Stimulated activated CD4-positive, alpha-beta T cell treated with anti-CD3 and anti-CD28 coated beads, Interleukin-1b, Interleukin-23, amount 100 ng/mL, for 48 hours (primary cell): ENCODE measurements at regions not wholly inside any gene's neighbourhood (a gene's known extent, or its start where the extent isn't known, plus 50 kb on each side); places are given as distances from the start of the nearest gene placed in this dataset.

Experiments
- DNase-seq: peaks from one replicate; pipeline ENCODE4 v3.0.0-alpha.2; 2020

DNA sequence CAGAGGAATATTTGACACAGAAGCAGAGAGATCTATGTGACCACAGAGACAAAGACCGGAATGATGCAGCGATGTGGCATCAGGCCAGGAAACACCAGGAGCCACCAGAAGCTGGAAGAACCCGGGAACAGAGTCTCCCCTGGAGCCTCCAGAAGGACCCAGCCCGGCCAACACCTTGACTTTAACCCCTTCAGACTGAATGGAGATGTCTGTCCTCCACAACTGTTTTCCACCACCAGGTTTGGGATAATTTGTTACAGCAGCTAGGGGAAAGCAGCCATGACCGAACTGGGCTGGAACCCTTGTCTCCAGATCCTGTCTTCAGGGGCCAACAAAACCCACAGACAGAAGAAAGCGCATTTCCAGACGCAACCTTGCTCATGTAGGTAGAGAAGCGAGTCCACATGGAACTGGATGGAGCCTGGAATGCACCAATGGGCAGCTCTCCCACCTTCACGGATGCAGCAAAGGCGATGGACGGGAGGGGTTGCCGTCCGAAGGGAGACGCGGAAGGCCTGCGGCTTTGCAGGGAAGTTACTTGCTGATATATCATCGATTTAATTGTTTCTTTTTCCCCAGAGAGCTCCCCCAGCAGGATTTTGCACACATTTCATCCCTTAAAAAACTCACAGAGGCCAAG, 396.6 kb downstream of the NPHP4 start:
- no peak for DNase-seq

DNA sequence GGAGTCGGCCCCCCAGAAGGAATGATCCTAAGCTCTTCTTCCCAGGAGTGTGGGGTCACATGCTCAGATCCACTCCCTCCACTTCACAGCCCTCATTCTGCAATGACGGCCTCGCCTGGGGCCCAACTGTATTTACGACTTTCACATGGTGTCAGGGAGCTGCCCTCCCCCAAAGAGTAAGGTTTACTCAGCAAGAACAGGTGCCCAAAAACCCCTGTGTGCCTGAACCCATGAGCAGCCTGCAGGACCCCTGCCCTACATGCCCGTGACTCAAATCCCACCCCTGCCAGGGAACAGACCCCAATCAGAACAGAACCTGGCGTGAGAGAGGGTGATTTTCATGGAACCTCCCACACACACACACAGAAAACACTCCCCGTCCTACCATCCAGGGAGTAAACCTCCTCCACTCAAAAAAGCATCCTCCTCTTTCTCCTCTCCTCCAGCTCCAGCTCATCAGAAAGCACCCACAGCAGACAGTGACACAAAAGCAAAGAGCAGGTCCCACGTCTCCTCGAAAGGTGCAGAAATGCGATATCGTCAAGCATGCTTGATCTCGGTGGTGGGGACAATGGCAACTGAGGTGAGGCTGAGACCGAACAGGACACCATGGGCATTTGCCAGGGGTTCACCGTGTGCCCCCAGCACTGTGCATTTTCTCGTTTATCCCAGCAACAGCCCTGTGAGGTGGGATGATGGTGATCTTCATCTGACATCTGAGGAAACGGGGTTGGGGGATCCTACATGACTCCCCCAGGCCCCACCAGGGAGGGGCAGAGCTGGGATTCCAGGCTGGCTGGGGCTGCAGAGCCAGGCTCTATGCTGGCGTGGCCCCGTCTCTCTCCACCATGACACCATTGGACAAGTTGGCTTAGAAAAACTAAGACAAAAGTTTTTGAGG, 397.9 kb downstream of the NPHP4 start:
- no peak for DNase-seq

DNA sequence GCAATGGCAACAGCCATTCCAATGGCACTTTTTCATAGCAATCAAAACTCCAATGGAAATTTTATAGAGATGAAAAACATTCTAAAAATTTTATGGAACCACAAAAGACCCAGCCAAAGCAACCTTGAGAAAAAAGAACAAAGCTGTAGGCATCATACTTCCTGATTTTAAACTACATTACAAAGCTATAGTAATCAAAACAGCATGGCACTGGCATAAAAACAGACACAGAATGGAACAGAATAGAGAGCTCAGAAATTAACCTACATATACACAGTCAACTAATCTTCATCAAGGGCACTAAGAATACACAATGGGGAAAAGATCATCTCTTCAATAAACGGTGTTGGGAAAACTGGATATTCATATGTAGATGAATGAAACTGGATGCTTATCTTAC, 401.5 kb downstream of the NPHP4 start:
- no peak for DNase-seq

DNA sequence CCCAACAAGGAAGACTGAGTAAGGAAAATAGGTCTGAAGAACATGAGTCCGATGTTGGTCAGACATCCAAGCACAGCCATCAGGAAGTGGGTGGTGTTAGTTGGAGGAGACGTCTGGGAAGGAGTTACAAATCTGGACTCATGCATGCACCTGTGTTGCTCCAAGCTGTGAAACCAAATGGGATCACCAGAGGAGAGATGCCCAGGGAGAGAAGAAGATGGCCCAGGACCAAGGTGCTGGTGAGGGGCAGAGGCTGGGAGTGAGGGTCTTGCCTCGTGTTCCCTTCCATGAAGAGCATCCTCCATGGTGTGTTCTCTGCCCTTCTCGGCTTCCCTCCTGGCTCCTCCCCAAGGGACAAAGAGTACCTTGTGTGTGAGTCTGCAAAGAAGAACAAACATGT, 405.6 kb downstream of the NPHP4 start:
- DNase-seq = no peak

DNA sequence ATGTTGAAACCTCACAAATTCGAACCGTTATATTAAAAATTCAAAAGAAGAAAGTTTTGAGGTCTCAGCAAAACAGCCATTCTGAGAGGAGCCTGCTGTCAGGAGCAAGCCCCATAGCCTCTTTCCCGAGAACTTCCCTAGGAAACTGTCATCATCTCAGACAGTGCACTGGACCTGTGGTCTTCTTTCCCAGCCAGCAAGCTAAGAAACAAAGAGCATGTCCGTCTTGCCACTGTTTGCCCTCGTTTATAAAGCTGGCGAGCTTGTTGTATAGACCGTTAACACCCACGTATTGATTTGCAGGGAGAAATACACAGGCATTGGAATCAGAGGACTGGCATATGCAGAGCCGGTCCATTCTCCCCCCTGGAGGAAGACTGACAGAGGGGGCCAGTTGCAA, 407.0 kb downstream of the NPHP4 start:
- no peak for DNase-seq

DNA sequence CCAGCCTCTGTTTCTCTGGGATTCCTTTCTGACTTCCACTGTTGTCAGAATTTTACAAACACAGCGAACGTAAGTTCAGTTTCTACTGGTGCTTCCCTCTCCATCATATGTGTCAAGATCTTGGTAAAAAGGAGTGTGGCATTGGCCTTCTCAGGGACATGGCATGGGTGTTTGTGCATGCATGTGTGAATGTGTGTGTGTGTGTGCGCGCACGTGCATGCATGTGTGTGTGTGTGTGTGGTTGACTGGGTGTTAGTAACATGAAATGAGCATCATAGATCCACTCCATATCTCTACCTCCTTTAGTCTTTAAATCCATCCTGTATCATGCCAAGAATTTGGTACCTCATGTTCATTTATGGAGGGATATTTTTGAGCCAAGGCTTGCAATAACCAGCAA, 411.3 kb downstream of the NPHP4 start:
- DNase-seq = no peak

DNA sequence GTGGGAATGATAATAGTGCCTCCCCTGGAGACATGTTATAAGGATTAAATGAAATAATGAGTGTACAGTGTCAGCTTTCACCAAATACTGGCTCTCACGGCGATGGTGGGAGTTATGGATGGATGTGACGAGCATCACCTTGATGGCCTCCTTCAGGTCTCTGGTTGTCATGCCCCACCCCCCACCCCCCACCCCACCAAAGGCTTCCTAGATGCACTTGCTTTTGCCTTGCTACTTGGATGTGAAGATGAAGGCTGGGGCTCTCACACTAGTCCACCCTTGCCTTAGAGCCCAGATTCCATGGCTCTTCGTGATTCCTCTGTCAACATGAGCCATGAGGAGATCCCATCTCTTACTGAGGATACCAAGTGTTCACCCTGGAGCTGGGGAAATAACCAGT, 412.3 kb downstream of the NPHP4 start:
- no peak for DNase-seq

DNA sequence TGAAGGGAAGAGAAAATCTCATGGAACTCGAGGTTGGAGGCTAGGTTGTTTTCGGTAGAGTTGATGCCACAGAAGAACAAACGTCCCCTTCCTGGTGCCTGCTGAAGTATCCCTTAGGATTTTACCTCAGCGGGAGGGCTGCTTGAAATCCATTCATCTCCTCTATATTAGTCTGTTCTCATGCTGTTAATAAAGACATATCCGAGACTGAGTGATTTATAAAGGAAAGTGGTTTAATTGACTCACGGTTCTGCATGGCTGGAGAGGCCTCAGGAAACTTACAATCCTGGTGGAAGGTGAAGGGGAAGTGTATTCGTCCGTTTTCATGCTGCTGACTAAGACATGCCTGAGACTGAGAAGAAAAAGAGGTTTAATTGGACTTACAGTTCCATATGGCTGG, 413.5 kb downstream of the NPHP4 start:
- DNase-seq = no peak

DNA sequence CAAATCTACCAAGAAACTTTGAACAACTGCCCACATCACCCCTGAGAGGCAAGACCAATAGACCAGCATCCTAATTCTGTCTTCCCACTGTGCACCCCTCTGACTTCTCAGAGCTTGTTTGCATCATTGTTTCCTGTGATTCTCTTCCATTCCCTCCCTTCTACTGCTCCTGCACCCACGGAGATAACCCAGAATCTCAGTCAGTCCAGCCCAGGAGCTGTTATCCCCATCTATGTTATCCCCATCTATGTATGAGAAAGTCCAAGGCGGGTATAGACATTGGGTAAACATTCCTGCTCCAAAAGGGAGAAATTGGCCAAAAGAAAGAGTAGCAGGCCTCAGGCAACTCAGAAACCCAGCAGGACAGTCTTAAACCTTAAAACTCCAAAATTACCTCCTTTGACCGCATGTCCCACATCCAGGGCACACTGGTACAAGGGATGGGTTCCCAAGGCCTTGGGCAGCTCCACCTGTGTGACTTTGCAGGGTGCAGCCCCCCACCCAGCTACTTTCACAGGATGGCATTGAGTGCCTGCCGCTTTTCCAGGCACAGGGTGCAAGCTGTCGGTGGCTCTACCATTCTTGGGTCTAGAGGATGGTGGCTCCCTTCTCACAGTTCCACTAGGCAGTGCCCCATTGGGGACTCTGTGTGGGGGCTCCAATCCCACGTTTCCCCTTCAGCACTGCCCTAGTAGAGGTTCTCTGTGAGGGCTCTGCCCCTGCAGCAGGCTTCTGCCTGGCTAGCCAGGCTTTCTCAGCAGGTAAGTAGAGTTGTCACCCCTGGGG, 414.8 kb downstream of the NPHP4 start:
- DNase-seq = no peak

DNA sequence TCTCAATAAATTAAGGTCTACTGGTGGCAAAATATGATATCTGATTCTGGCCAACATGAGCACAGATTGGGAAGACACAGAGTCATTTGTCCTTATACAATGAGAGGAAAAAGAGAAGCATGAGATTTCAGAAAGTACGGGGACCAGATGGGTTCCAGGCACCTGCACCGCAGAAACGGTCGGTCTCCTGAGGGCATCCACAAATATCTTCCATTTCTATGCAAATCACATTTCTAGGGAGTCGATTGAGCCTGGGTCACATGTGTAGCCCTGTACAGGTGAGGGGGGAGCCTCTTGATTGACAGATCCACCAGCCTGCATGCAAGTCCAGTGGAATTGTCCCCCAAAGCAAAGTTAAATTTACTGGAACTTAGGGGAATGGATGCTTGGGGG, 415.6 kb downstream of the NPHP4 start:
- DNase-seq = no peak

DNA sequence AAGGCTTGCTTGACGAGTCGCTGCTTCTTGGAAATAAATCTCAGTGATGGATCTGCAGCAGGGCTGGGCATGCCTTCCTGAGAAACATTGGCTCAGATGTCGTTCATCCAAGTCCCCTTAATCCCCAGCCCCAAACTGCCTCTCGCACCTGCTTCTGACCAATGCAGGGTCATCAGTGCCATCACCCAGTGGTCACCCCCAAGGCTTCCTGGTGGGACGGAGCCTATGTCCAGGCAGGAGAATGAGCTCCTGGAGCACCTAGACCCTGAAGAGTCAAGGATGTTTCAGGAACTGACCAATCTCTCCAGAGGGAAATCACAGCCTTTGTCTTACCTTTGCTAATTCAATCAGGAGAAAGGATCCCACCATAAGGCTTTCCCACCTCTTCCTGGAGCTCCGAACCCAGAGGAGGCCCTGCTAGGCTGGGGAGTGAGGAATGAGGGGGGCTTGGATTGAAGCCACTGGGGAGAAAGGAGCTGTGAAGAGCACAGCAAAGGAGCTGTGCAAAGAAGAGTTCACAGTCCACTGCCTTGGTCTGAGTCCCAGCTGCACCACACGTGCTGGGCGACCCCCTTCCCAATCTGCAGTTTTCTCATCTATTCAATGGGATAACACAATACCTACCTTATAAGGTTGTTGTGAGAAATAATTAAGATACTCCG, 416.1 kb downstream of the NPHP4 start:
- no peak for DNase-seq

DNA sequence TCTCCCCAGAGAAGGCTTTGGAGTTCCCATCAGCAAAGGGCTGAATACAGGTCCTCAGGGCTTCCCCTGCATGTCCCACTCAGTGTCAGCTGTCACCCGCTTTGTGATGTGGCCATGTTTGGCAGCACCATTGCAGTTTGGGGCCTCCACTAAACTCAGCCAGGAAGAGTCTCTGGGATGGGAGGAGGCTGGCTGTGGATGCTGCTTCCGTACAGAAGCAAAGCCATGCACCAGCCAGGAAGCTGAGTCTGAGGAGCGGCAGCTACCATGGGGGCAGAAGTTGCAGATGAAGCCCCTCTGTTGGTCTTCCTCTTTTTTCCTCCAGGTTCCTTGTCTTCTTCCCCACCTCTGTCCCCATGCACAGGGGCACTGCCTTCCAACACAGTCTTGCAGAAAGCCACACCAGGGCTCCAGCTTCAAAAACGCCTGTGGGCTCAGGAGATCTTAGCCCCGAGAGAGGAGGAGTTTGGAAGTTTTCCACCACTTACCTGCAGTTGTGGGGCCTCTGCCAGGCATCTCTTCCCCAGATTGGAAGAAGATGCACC, 416.8 kb downstream of the NPHP4 start:
- DNase-seq = no peak

DNA sequence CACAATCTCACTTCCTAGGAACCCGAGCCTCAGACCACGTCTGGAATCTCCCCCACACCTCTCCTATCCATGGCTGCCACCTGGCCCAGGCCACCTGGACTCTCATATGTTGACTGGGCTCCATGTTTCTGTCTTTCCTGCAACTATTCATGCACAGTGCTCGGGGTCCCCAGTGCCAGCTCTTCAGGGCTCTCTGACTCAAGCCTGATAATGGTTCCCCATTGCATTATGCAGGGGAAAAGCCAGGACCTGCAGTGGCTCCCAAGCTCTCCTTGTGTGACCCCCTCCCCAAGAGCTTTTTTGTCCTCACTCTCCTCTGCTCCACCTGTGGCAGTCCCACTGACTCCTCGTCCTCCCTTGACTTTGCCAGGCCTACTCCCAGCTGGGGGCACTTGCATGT, 417.6 kb downstream of the NPHP4 start:
- DNase-seq = no peak

DNA sequence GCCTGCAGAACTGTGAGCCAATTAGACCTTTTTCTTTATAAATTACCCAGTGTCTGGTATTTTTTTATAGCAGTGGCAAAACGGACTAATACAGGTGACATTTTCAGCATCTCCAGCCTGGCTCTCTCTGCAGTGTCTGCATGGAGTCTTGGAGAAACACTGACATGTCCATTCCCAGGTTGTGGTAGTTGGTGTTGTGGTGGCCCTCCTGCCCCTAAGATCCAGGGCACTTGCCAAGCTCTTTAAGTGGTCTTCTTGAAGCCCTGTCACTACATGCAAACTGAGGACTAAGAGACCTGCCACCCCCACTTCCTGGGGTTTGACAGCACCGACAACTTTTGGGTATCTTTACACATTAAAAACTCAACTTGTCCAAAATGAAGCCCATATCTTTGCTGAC, 419.4 kb downstream of the NPHP4 start:
- DNase-seq = no peak

DNA sequence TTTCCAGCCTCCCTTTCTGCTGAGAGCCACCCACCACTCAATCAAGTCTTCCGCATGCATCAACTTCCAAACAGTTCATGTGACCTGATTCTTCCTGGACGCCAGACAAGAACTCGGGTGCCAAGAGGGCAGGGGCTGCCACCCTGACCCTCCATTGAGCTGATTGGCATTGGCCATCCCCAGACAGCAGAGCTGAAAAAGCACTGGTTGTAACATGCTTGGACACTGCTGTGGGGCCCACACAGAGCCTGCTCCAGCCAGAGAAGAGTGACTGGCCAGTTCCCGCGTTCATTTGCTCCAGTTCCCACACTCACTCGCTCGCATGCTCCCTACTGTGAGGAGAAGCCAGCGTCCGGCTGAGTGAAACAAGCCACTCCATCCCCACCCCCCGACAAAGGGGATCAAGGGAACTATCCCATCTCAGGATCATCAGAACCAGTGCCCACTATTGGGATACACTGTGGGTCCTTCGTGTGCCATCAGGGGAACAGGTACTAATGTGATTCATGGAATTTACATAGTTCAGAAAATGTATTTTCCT, 420.3 kb downstream of the NPHP4 start:
- DNase-seq = no peak

DNA sequence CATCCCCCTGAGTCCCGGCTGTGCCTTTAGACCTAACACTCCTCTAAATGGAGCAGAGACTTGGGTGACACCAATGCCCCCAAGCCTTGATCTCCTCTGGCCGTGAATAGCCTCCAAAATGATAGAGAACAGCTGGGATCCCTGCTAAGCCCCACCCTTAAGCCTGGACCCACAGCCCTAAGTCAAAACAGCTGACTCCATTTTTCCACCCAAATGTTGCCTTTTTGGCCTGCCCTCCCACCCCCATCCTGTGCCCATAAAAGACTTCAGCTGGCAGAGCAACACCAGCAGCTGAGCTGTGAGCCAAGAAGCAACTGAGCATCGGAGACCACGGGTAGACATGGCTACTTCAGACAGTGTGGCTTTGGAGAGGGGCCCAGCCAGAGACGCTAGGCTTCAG, 420.8 kb downstream of the NPHP4 start:
- no peak for DNase-seq

DNA sequence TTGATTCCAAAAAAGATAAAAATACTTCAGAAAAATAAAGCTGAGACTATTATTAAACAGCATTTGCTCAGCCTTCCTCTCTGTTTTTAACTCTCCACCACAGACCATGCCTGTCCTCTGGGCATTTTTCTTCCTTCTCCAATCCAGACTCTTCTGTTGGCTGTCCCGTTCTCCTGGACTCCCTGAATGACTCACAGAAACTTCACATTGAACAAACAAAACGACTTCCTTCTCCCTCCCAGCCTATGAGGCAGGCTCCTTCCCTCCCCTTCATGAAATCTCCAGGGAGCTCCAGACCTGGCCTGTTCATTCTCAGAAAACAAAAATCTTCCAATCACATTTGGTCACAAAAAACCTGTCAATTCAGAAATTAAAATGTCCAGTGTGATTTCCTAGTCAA, 421.3 kb downstream of the NPHP4 start:
- DNase-seq = no peak

DNA sequence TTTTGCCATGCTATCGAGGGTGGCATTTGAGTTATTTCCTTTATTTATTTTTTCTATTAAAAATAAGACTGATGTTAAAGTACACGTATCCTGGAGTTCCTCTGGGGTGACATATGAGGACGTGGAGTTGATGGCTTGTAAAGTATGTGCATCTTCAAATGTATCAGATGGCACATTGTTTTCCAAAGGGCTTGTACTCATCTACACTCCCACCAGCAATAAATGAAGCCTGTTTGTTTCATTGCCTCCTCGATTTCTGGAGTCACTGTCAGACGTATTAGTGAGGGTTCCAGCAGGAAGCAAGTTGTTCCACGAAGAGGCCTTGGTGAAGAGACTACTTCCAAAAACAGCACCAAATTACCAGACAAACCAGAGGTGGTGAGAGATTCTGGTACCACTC, 423.9 kb downstream of the NPHP4 start:
- DNase-seq = no peak

DNA sequence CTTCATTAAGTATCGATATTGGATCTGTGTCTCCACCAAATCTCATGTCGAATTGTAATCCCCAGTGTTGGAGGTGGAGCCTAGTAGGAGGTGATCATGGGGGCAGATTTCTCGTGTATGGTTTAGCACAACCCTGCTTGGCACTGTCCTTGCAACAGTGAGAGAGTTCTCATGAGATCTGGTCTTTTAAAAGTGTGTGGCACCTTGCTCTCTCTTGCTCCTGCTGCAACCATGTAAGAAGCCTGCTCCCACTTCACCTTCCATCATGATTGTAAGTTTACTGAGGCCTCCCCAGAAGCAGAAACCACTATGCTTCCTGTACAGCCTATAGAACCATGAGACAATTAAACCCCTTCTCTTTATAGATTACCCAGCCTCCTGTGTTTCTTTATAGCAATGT, 424.4 kb downstream of the NPHP4 start:
- no peak for DNase-seq

DNA sequence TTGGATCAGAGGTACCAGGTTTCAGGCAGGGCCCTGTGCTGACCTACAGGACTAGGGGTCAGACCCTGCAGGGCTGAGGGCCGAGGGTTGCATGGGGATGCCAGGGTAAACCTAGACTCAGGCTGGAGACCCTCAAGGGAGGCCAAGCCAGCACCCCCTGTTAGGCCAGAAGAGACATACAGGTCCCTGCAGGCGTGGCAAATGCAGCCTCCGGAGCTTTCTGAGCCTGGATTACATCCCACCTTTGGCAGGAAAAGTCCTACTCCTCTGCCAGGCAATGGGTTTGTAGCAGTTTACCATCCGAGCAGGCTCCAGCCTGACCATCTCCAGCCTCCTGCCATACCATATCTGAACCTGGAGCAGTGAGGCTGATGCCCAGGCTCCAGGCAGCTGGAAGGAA, 425.3 kb downstream of the NPHP4 start:
- DNase-seq = no peak

DNA sequence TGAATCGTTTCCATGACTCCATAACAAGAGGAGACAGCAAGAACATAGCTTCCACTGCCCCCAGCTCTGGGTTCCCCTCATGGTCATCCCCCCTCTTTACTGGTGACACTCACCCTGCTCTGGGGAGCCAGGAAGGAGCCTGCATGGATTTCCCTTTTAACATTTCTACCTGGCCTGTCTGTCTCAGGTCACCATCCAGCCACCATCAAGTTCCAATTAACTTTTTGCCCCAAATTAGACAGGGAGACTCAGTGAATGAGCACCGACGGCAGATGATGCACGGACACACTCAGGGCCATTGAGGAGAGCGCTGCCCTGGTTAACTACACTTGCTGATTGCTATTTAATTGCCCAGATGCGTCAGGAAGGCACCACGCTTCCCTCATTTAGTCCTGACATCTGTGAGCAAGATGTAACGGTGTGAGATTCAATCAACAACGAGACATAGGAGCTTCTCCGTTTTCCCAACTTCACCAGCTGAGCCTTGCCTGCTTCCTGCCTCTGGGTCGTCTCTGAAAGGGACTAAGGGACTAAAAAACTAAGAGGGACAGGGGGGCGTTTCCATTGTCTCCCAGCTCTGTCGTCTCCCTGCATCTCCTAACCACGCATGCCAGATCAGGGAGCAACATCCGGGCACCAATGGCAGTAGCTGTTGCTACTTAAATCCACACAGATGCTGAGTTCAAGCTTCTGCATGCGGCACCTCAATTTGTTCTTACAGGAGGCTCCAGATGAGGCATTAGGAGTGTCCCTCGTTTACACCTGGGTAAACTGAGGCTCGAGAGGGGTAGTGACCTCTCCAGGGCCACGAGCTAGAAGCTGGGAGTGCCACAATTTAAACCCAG, 426.7 kb downstream of the NPHP4 start:
- DNase-seq = no peak
